Ishikawa (cell line): ENCODE measurements at regions not wholly inside any gene's neighbourhood (a gene's known extent, or its start where the extent isn't known, plus 50 kb on each side); places are given as distances from the start of the nearest gene placed in this dataset.

Experiments used
- TAF1 ChIP-seq: IDR thresholded peaks from 2 replicates; pipeline ENCODE4 v1.6.1; 2012; ENCODE audit warnings: low read depth, mild to moderate bottlenecking
- ZBTB7A ChIP-seq: IDR thresholded peaks from 2 replicates; pipeline ENCODE4 v1.6.1; 2012; ENCODE audit warnings: low read depth

GRCh38 chr11:112315861-112316739 lies 55.4 kb upstream of the PLET1 start:
- TF ChIP-seq TAF1 (no peak), ZBTB7A (no peak)
